ENCODE measurements at regions not wholly inside any gene's neighbourhood (a gene's known extent, or its start where the extent isn't known, plus 50 kb on each side); places are given as distances from the start of the nearest gene placed in this dataset.
"Not testable (repeated sequence)": the region's sequence is repeated elsewhere in the genome, so short reads cannot be mapped to it uniquely, and the experiment has no call there.

DNA sequence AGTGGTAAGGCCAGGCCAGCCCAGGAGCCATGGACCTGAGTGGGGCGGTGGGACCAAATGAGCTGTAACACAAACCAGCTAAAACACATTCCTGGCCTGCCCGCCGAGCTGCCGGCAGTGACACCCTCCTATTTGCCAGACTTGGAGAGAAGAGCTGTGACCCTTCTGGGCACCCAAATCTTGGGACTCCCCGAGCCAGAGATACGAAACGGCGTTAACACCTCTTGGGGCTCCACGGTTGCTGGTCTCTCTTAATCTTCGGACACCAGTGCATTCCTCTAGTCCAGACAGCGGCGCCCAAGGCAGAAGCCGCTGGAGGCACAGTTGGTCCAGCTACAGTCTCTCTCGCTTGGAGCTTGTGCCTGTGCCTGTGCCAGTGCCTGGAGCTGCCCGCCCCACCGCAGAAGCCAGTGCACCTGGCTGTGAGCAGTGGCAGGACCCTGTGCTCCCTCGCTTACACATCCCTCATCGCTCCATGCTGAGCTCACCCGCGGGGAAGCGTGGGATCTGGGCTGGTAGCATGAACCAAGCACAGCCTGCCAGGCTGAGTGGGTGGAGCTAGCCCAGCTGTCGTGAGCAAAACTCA lies 147.2 kb upstream of the KLHL1 start:
- no peak for DNase-seq (ENCODE audit: low spot score)

DNA sequence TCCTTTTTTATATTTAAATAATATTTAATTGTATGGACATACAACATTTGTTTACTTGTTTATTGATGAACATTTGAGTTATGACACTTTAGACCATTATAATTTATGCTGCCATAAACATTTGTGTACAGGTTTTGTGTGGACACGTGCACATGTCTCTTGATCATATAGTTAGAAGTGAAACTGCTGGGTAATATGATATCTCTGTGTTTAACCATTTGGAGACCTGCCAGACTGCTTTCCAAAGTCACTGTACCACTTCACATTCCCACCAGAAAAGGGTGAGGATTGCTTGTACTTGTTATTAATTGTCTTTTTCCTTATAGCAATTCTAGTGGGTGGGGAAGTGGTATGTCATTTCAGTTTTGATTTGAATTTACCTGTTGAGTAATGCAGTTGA lies 145.6 kb upstream of the KLHL1 start:
- no peak for DNase-seq (ENCODE audit: low spot score)

DNA sequence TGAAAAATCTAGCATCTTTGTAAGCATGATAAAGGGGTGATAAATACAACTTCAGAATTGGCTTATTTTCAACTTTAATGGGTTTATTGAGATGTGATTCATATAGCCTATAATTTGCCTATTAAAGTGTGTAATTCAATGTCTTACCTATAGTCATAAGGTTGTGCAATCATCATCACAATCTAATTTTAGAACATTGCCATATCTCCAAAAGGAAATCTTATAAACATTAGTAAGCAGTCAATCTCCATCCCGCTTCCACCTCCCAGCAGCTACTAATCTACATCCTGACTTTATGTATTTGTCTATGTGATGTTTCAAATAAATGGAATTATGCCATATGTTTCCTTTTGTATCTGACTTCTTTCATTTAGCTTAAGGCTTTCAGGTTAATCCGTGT lies 145.2 kb upstream of the KLHL1 start:
- no peak for DNase-seq (ENCODE audit: low spot score)

DNA sequence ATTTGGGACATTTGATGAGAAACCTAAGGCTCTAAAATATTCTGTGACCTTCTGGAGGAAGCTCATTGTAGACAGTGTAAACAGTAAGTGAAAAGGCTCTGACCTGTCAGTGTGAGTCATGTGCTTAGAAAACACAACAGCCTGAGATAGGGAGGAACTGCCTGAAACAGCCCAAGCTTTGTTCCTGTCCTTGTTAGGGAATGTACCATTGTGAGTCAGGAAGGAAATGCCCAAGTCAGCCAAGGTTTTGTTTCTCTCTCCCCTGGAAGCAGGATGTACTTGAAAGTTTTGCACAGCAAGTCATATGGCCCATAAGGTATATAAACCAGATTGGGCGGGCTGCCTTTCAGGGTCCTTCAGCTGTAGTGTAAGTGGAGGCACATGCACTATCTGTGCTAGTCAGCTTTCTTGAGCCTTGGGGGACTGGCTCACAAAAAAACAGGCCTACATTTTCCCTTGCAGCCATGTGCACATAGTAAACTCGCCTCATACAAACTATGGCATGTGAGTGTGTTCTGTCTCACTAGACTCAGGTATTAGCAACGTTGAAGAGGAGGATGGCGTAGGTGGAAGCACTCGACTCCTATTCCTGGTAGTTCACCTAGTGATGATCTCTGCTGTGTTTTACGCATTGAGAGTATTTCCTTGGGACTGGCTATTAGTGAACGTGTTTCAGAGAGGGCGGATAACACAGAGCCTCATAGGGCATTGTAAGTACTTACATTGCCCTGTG lies 141.2 kb upstream of the KLHL1 start:
- DNase-seq (ENCODE audit: low spot score), result no peak

DNA sequence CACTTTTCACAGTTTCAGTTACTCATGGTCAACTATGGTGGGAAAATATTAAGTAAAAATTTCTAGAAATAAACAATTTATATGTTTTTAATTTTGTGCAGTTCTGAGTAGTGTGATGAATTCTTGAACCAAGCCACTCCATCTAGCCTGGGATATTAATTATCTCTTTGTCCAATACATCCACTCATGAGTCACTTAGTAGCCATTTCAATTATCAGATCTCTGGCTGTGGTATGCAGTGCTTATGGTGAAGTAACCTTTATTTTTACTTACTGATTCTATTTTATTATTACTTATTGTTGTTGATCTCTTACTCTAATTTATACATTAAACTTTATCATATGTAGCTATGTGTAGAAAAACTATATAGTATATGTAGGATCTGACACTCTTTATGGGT lies 128.9 kb upstream of the KLHL1 start:
- DNase-seq (ENCODE audit: low spot score), result no peak

DNA sequence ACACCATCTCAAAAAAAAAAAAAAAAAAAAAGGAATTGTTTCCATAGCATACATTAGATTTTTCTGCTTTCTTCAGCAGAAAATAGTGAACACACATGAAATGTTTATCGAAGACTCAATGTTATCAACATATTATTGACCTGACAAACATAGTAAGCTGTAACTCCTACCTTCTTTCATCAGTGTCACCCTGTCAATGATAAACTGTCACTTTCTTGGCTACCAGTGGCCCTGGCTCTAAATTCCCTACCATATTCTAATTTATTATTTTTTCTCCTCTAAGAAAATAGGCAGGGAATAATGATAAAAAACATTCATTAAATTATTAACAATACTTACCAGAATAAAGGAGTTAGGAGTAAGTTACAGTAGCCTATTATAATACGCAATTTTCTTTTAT lies 127.3 kb upstream of the KLHL1 start:
- no peak for DNase-seq (ENCODE audit: low spot score)

DNA sequence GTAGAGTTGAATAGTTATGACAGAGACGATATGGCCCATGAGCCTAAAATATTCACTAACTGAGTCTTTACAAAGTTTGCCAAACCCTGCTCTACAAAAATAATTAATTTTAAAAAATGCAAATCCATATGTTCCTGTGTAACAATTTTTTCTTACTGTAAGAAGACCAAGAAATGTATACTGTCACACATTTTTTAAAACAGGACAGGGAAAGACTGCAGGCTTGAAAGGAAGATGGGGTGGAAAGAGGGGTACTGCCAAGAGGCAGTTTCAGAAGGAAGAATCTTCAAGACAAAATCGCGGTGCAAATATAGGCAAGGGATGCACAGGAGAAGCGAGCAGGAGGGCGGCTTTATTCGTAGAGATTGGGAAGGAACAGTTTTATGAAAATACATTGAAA lies 115.7 kb upstream of the KLHL1 start:
- DNase-seq (ENCODE audit: low spot score), result no peak

DNA sequence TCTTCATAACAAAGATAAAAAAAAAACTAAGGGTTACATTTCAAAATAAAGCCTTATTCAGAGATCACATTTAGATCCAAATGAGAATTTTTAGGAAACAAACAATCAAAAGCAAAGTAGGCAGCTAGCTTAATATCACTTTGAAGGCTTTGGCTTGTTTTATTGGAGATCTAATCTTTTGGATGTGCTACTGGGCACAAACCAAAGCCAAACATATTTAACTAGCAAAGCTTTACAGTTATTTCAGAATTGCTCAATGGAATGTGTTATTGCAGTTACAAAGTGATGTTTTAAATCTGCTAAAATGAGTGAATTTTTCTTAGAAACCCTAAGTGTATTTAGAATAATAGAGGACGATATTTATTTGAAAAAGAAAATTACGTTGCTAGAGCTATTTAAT lies 114.7 kb upstream of the KLHL1 start:
- no peak for DNase-seq (ENCODE audit: low spot score)

DNA sequence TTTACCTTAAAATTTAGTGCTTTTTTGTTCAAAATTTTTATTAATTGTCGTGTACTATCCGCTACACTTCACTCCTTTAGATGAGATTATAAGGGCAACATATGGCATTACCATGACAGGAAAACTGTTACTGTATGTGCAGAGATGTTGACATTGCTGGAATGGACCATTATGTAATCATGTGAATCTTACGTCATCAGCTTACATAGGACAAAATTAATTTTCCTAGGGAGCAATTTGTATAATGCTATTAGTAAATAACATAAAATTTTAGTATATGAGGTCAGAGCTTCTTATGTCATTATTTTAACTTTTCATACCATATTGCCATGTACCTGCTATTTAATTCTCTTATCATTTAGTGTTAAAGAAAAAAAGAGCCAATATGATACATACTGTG lies 110.4 kb upstream of the KLHL1 start:
- DNase-seq (ENCODE audit: low spot score), result no peak

DNA sequence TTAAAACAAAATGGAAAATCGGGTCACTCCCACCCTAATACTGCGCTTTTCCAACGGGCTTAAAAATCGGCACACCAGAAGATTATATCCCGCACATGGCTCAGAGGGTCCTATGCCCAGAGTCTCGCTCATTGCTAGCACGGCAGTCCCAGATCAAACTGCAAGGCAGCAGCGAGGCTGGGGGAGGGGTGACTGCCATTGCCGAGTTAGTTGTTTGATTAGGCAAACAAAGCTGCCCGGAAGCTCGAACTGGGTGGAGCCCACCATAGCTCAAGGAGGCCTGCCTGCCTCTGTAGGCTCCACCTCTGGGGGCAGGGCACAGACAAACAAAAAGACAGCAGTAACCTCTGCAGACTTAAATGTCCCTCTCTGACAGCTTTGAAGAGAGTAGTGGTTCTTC lies 100.7 kb upstream of the KLHL1 start:
- not testable (repeated sequence) for DNase-seq (ENCODE audit: low spot score)

DNA sequence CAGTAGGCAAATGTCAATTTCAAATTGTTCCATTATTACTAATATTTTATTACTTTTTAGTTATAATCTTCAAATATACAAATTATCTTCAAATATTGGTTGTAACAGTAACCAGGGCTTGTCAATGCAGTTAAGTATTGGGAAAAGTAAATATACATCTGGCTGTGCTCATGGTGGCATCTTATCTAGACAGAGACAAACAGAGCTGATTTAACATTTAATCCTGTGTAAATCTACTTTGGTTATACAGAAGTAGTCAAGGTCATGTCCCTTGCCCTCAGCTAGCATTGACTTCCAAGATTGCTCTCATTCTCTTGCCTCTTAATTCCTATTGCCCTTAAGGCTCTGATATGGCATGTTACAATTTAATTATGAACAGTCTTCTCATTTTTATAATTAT lies 98.4 kb upstream of the KLHL1 start:
- no peak for DNase-seq (ENCODE audit: low spot score)

DNA sequence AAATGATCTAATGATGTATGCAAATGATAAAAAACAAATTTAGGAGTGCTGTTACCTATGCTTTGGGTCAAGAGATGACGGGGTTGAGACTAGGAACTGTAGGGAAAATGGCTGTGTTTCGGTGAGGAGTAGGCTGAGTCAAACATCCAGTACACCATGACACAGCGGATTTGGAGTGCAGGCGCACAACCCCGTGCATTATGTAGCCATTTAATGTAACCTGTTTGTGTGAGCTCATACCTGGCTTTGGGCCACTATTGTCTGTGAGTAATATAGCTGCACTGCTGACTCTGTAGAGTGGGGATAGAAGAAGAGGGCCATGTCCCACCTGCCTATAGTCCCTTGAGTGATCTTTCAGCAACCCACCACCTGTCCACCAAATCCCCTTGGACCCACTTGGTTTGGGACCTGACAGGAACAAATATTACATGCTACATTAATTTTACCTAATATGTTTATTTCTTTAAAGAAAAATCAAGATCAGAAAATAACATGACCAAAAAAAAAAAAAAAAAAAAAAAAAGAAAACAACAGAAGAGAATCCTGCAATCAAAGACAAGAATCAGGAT lies 95.5 kb upstream of the KLHL1 start:
- no peak for DNase-seq (ENCODE audit: low spot score)

DNA sequence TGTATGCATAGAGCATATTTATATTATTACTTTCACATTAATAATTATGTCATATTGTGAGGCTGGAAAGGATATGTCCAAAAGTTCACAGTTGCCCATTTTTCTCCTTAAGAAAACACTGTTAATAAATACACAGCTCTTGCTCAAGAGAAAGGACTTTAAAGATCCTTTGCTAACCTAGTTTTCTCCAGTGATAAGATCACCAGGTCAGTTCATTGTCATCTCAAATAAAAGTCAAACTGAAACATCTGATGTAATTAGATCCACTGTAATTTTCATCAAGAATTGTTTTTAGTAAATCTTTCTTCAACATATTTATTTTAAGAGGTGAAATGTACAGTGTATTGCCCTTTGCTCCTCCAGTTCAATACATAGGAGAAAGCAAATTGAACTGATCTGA lies 82.8 kb upstream of the KLHL1 start:
- DNase-seq (ENCODE audit: low spot score), result no peak

DNA sequence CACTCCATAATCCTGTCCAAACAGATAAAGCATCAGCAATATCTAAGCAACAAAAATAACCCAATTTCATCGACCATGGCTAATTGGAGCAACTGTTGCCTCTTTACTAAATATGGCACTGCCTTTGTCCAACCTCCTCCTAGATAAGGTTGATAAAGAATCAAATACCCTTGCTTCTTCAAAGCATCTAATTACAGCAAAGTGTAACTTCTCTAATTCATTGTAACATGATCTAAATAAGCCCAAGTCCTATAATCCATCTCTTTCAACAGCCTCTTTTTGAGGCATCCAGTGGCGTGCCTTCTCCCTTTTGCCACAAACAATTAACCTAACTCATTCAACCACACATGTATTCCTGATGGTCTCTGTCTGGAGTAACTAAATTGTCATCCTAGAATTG lies 81.7 kb upstream of the KLHL1 start:
- DNase-seq (ENCODE audit: low spot score), result no peak

DNA sequence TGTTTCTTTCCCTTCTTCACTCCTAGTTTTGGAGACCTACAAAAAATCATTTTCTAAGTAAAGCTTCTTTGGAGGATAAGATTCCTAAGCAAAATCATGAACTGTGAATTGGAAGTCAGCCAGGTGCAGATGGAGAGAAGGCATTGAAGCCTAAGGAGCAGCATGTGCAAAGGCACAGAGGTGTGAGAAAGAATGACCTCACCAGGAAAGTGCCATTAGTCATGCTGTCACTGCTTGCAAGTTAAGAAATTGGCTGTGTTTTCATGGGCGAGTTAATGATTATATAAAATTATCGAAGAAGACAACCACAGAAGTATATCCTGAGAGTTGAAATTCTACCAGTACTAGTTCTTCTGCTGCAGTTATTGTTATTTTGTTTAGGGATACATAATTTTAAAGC lies 80.3 kb upstream of the KLHL1 start:
- DNase-seq (ENCODE audit: low spot score), result no peak

DNA sequence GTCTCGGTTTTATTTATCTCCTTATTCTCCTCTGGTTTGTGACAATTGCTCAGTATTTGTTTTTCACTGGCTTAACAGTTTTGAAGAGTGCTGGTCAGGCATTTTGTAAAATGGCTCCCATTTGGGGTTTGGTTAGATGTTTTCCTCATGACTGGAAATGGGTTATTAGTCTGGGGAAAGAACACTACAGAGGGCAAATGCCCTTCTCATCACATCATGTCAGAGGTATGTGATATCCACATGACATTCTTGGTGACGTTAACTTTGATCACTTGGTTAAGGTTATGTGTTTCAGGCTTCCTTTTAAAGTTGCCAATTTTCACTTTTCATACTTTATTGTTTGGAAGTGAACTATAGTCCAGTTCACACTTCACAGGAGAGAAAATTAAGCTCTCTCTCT lies 74.8 kb upstream of the KLHL1 start:
- DNase-seq (ENCODE audit: low spot score), result no peak

All from CD4-positive, alpha-beta T cell treated with Interleukin-6 at 100 ng/mL for 8 hours (primary cell).